Trophoblast cell (in vitro differentiated cells and primary cell): ENCODE measurements at regions not wholly inside any gene's neighbourhood (a gene's known extent, or its start where the extent isn't known, plus 50 kb on each side); places are given as distances from the start of the nearest gene placed in this dataset.

Experiments
- DNase-seq, 2 donors: peaks; one replicate each; pipeline ENCODE4 v3.0.0-alpha.2; 2016
- H2AFZ ChIP-seq: 2 replicates; pipeline ENCODE4 v1.6.1; 2013; ENCODE audit warnings: low read length, moderate library complexity, mild to moderate bottlenecking; ENCODE audit not compliant: insufficient read depth, poor library complexity
- H2AK5ac ChIP-seq: 2 replicates; pipeline ENCODE4 v1.6.1; 2013; ENCODE audit warnings: mild to moderate bottlenecking, low read length
- H2BK120ac ChIP-seq: 2 replicates; pipeline ENCODE4 v1.6.1; 2013; ENCODE audit warnings: low read length, mild to moderate bottlenecking, moderate library complexity; ENCODE audit not compliant: insufficient read depth, poor library complexity
- H2BK12ac ChIP-seq: 2 replicates; pipeline ENCODE4 v1.6.1; 2013; ENCODE audit warnings: mild to moderate bottlenecking, low read length, moderate library complexity
- H2BK5ac ChIP-seq: 2 replicates; pipeline ENCODE4 v1.6.1; 2013; ENCODE audit warnings: low read length, low read depth, moderate library complexity, mild to moderate bottlenecking; ENCODE audit not compliant: poor library complexity
- H3K14ac ChIP-seq: 2 replicates; pipeline ENCODE4 v1.6.1; 2013; ENCODE audit warnings: mild to moderate bottlenecking, low read length
- H3K18ac ChIP-seq: 2 replicates; pipeline ENCODE4 v1.6.1; 2013; ENCODE audit warnings: mild to moderate bottlenecking, low read length
- H3K23ac ChIP-seq: 2 replicates; pipeline ENCODE4 v1.6.1; 2013; ENCODE audit warnings: low read length
- H3K27ac ChIP-seq: 2 replicates; pipeline ENCODE4 v1.5.1; 2013; ENCODE audit warnings: low read depth, mild to moderate bottlenecking, inconsistent platforms, low read length, moderate library complexity
- H3K27me3 ChIP-seq: 2 replicates; pipeline ENCODE4 v1.6.1; 2013; ENCODE audit warnings: inconsistent platforms, mild to moderate bottlenecking, low read length, moderate library complexity; ENCODE audit not compliant: insufficient read depth
- H3K36me3 ChIP-seq, 2 experiments: 1 replicate in 1 of 2; 2 replicates in 1 of 2; pipeline ENCODE4 v1.6.1; 2013; ENCODE audit warnings: low read length in 2 of 2, mild to moderate bottlenecking in 2 of 2, moderate library complexity in 1 of 2; ENCODE audit not compliant: insufficient read depth in 2 of 2, control insufficient read depth in 1 of 2
- H3K4ac ChIP-seq: 2 replicates; pipeline ENCODE4 v1.6.1; 2013; ENCODE audit warnings: low read depth, mild to moderate bottlenecking, low read length, moderate library complexity
- H3K4me1 ChIP-seq, 2 experiments: 1 replicate in 1 of 2; 2 replicates in 1 of 2; pipeline ENCODE4 v1.6.1; 2013; ENCODE audit warnings: low read length in 2 of 2, mild to moderate bottlenecking in 2 of 2, moderate library complexity in 1 of 2; ENCODE audit not compliant: insufficient read depth in 2 of 2, control insufficient read depth in 1 of 2
- H3K4me2 ChIP-seq: 2 replicates; pipeline ENCODE4 v1.6.1; 2013; ENCODE audit warnings: inconsistent platforms, mild to moderate bottlenecking, low read length, moderate library complexity
- H3K4me3 ChIP-seq: 2 replicates; pipeline ENCODE4 v1.5.1; 2013; ENCODE audit warnings: mild to moderate bottlenecking, low read depth, low read length, inconsistent platforms
- H3K79me1 ChIP-seq: one replicate; pipeline ENCODE4 v1.6.1; 2013; ENCODE audit warnings: low read length
- H3K79me2 ChIP-seq: 2 replicates; pipeline ENCODE4 v1.6.1; 2013; ENCODE audit warnings: low read length, mild to moderate bottlenecking; ENCODE audit not compliant: control insufficient read depth, insufficient read depth, poor library complexity
- H3K9ac ChIP-seq: 2 replicates; pipeline ENCODE4 v1.6.1; 2013; ENCODE audit warnings: mild to moderate bottlenecking, low read length
- H3K9me3 ChIP-seq: 2 replicates; pipeline ENCODE4 v1.6.1; 2013; ENCODE audit warnings: low read depth, mild to moderate bottlenecking, control low read depth, inconsistent platforms, low read length; ENCODE audit not compliant: insufficient read depth
- H4K12ac ChIP-seq: 2 replicates; pipeline ENCODE4 v1.6.1; 2013; ENCODE audit warnings: low read depth, mild to moderate bottlenecking, low read length, moderate library complexity
- H4K8ac ChIP-seq: 2 replicates; pipeline ENCODE4 v1.6.1; 2013; ENCODE audit warnings: low read depth, mild to moderate bottlenecking, low read length, moderate library complexity
- H4K91ac ChIP-seq: one replicate; pipeline ENCODE4 v1.6.1; 2013; ENCODE audit warnings: low read depth, mild to moderate bottlenecking, low read length, moderate library complexity
- WGBS: extraction: QIAGEN DNeasy Blood & Tissue Kit; methylation state at CpG from one replicate; pipeline ENCODE4 v1.1.7; 2013; ENCODE audit warnings: missing lambda C conversion rate; ENCODE audit not compliant: insufficient read length, insufficient coverage; ENCODE audit errors: extremely low coverage; 5-methylcytosine and 5-hydroxymethylcytosine counted together

DNA sequence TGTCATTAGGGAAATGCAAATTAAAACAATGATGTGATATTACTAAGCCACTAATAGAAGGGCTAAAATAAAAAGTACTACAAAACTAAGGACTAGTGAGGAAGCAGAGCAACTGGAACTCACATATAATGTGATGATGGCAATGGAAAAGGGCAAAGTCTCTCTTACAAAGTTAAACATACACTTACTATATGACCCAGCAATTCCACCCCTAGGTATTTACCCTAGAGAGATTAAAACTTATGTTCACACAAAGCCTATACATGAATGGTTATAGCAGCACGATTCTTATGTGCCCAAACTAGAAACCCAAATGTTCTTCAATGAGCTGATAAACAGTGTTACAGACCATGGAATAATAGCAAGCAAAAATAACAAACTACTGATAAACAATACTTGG is 643.7 kb downstream of the TLE1 start:
- H3K18ac ChIP-seq, result no peak overlapping the region
- H3K27ac ChIP-seq, result no peak overlapping the region
- no peak overlapping the region for H3K4me2 ChIP-seq
- H3K36me3 ChIP-seq, result no peaks in the 10 kb centered on the region
- H4K8ac ChIP-seq, result no peak overlapping the region
- no peak for DNase-seq
- no peak overlapping the region for H4K12ac ChIP-seq
- no CpG with 5 or more reads among the region's 1 CpG for WGBS
- no peak overlapping the region for H2BK12ac ChIP-seq
- H2AK5ac ChIP-seq, result no peak overlapping the region
- H3K4me3 ChIP-seq, result no peak overlapping the region
- H3K9me3 ChIP-seq, result no peaks in the 10 kb centered on the region
- H3K79me1 ChIP-seq, result no peaks in the 10 kb centered on the region
- no peak overlapping the region for H2BK120ac ChIP-seq
- no peak overlapping the region for H3K4ac ChIP-seq
- H3K14ac ChIP-seq, result no peak overlapping the region
- no peaks in the 10 kb centered on the region for H3K4me1 ChIP-seq
- H4K91ac ChIP-seq, result no peak overlapping the region
- H2AFZ ChIP-seq, result no peak overlapping the region
- no peaks in the 10 kb centered on the region for H3K79me2 ChIP-seq
- H3K27me3 ChIP-seq, result no peaks in the 10 kb centered on the region
- no peak overlapping the region for H3K9ac ChIP-seq
- no peak overlapping the region for H2BK5ac ChIP-seq
- H3K23ac ChIP-seq, result no peak overlapping the region

DNA sequence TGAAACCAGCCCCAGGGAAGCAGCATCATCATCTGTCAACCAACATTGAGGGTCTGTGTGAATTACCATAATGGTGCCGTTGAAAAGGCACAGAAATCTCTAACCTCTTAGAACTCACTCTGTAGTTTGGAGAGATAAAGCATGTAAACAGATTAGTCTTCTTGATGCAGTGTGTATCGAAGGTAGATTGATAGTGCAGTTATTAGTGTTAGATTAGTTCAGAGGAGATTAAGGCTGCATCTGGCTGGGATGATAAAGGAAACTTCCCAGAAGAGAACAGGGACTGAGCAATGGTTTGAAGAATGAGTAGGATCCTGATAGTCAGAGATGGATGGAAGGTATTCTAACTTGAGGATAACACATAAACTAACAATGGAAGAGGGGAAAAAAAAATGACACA is 651.5 kb downstream of the TLE1 start:
- Histone ChIP-seq H2BK120ac (no peak overlapping the region), H3K14ac (no peak overlapping the region), H3K27ac (no peak overlapping the region), H2BK5ac (no peak overlapping the region), H3K9me3 (no peaks in the 10 kb centered on the region), H3K27me3 (no peaks in the 10 kb centered on the region), H3K4me3 (no peak overlapping the region), H3K79me1 (no peaks in the 10 kb centered on the region), H3K9ac (no peak overlapping the region), H3K18ac (no peak overlapping the region), H4K91ac (no peak overlapping the region), H4K12ac (no peak overlapping the region), H3K4me1 (no peaks in the 10 kb centered on the region), H3K4ac (no peak overlapping the region), H3K23ac (no peak overlapping the region), H4K8ac (no peak overlapping the region), H3K36me3 (no peaks in the 10 kb centered on the region), H3K4me2 (no peak overlapping the region), H2BK12ac (no peak overlapping the region), H2AK5ac (no peak overlapping the region), H3K79me2 (no peaks in the 10 kb centered on the region), H2AFZ (no peak overlapping the region)
- no CpG with 5 or more reads among the region's 2 CpGs for WGBS
- no peak for DNase-seq

DNA sequence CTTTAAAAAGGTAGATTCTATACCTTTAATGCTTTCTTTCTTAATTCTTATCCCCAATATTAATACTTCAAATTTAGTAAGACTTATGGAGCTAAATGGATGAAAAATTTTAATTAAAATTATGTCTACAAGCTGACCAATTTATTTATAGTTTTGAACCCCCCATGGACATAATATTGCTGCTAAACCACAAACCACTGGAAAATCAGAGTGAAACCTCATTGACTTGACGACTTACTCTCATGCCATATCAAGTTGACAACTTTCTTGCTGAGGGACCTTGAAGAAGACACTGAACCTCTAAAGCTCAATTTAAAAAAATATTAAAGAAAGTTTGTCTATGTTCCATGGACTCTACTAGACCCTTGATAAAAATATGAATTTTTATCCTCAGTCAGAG is 653.7 kb downstream of the TLE1 start:
- H3K36me3 ChIP-seq, result no peaks in the 10 kb centered on the region
- no peak overlapping the region for H3K4me3 ChIP-seq
- H4K8ac ChIP-seq, result no peak overlapping the region
- H3K79me2 ChIP-seq, result no peaks in the 10 kb centered on the region
- H2BK120ac ChIP-seq, result no peak overlapping the region
- H2BK5ac ChIP-seq, result no peak overlapping the region
- no peaks in the 10 kb centered on the region for H3K79me1 ChIP-seq
- no peak for DNase-seq
- no peaks in the 10 kb centered on the region for H3K27me3 ChIP-seq
- H2BK12ac ChIP-seq, result no peak overlapping the region
- no peak overlapping the region for H3K4me2 ChIP-seq
- WGBS, result no CpG with 5 or more reads among the region's 1 CpG
- H3K14ac ChIP-seq, result no peak overlapping the region
- H3K4ac ChIP-seq, result no peak overlapping the region
- no peak overlapping the region for H4K91ac ChIP-seq
- no peak overlapping the region for H2AFZ ChIP-seq
- H3K27ac ChIP-seq, result no peak overlapping the region
- H4K12ac ChIP-seq, result no peak overlapping the region
- no peak overlapping the region for H3K9ac ChIP-seq
- no peak overlapping the region for H3K18ac ChIP-seq
- no peak overlapping the region for H3K23ac ChIP-seq
- H3K4me1 ChIP-seq, result no peaks in the 10 kb centered on the region
- no peak overlapping the region for H2AK5ac ChIP-seq
- H3K9me3 ChIP-seq, result no peaks in the 10 kb centered on the region

DNA sequence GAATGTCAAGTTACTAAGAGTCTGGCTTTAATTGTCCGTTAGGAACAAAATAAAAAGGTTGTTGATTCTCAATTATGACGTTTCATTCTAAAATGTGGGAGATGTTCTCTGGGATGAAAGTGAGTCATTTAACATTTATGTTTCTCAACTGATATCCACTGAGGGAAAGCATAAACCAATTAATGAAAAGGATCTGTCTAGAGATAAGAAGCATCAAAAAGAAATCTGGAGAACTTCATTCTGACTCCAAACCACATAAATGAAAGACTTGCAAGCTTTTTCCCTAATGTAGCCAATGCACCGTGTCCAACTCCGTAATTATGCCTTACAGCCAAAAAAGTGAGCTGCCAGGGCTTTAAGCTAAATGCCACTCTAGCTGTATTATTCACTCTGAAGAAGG is 654.2 kb downstream of the TLE1 start:
- Histone ChIP-seq H4K12ac (no peak overlapping the region), H4K8ac (no peak overlapping the region), H3K79me2 (no peaks in the 10 kb centered on the region), H3K27ac (no peak overlapping the region), H3K4me2 (no peak overlapping the region), H3K9me3 (no peaks in the 10 kb centered on the region), H3K4me1 (no peaks in the 10 kb centered on the region), H3K4me3 (no peak overlapping the region), H3K36me3 (no peaks in the 10 kb centered on the region), H3K14ac (no peak overlapping the region), H2AFZ (no peak overlapping the region), H3K23ac (no peak overlapping the region), H3K27me3 (no peaks in the 10 kb centered on the region), H2BK5ac (no peak overlapping the region), H3K4ac (no peak overlapping the region), H4K91ac (no peak overlapping the region), H3K79me1 (no peaks in the 10 kb centered on the region), H2BK120ac (no peak overlapping the region), H3K18ac (no peak overlapping the region), H2AK5ac (no peak overlapping the region), H2BK12ac (no peak overlapping the region), H3K9ac (no peak overlapping the region)
- WGBS, result no CpG with 5 or more reads among the region's 4 CpGs
- no peak for DNase-seq
